Retinal pigment epithelial cell (primary cell): ENCODE measurements at regions not wholly inside any gene's neighbourhood (a gene's known extent, or its start where the extent isn't known, plus 50 kb on each side); places are given as distances from the start of the nearest gene placed in this dataset.

Experiments used
- DNase-seq: peaks from one replicate; pipeline ENCODE4 v3.0.0-alpha.2; 2010; ENCODE audit warnings: low read depth
- H3K4me3 ChIP-seq: 2 replicates; pipeline ENCODE4 v1.5.1; 2011; ENCODE audit warnings: mild to moderate bottlenecking, low read length, control low read depth, moderate library complexity
- CTCF ChIP-seq: conservative IDR thresholded peaks from 2 replicates; pipeline ENCODE4 v1.5.1; 2011; ENCODE audit warnings: low read depth, low read length, control low read depth, inconsistent platforms

- DNase-seq: no peak
- H3K4me3 ChIP-seq: no peak overlapping the region
- no peak for TF ChIP-seq CTCF
Measured at GRCh38 chr14:38536376-38537038, 280.6 kb upstream of the CLEC14A start.

GRCh38 chr14:38528582-38528981 is 272.7 kb upstream of the CLEC14A start:
- no peak for TF ChIP-seq CTCF
- H3K4me3 ChIP-seq: no peak overlapping the region
- no peak for DNase-seq

GRCh38 chr14:38527502-38527878 is 271.6 kb upstream of the CLEC14A start:
- no peak overlapping the region for H3K4me3 ChIP-seq
- DNase-seq: no peak
- TF ChIP-seq CTCF: no peak

- no peak for DNase-seq
- TF ChIP-seq CTCF: no peak
- no peak overlapping the region for H3K4me3 ChIP-seq
Measured at GRCh38 chr14:38526826-38527501, 271.1 kb upstream of the CLEC14A start.

GRCh38 chr14:38524636-38525509 is 269.0 kb upstream of the CLEC14A start:
- H3K4me3 ChIP-seq: no peak overlapping the region
- DNase-seq: no peak
- no peak for TF ChIP-seq CTCF

- DNase-seq: no peak
- no peak overlapping the region for H3K4me3 ChIP-seq
- no peak for TF ChIP-seq CTCF
Measured at GRCh38 chr14:38522724-38523123, 266.8 kb upstream of the CLEC14A start.
